ENCODE measurements at regions not wholly inside any gene's neighbourhood (a gene's known extent, or its start where the extent isn't known, plus 50 kb on each side); places are given as distances from the start of the nearest gene placed in this dataset.

DNA sequence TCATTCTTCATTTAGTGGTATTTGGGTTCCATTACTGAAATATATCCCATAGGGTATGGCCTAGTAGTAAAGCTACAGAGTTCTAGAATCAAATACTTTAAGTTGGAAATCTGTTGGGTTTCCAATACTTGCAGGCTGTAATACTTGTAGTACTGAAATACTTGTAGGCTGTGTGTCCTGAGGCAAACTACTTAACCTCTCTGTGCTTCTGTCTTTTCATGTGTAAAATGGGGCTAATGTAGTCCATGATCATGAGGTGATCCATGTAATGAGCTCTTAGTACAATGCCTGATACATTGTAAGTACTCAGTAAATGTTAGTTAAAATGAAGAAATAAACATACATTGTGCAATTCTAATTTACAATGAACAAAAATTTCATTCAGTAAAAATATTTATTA, 368.9 kb downstream of the CSNK1G3 start:
- TF ChIP-seq ZNF274 (IDR thresholded peaks at IDR 0.05; ENCODE audit: low read length) (no peak), ZNF274 (tag by site-specific recombination; IDR thresholded peaks at IDR 0.05; ENCODE audit: borderline replicate concordance) (no peak), ZNF777 (tag by site-specific recombination; IDR thresholded peaks at IDR 0.05; ENCODE audit: borderline replicate concordance) (no peak)
- TF ChIP-seq, protein P1, sequence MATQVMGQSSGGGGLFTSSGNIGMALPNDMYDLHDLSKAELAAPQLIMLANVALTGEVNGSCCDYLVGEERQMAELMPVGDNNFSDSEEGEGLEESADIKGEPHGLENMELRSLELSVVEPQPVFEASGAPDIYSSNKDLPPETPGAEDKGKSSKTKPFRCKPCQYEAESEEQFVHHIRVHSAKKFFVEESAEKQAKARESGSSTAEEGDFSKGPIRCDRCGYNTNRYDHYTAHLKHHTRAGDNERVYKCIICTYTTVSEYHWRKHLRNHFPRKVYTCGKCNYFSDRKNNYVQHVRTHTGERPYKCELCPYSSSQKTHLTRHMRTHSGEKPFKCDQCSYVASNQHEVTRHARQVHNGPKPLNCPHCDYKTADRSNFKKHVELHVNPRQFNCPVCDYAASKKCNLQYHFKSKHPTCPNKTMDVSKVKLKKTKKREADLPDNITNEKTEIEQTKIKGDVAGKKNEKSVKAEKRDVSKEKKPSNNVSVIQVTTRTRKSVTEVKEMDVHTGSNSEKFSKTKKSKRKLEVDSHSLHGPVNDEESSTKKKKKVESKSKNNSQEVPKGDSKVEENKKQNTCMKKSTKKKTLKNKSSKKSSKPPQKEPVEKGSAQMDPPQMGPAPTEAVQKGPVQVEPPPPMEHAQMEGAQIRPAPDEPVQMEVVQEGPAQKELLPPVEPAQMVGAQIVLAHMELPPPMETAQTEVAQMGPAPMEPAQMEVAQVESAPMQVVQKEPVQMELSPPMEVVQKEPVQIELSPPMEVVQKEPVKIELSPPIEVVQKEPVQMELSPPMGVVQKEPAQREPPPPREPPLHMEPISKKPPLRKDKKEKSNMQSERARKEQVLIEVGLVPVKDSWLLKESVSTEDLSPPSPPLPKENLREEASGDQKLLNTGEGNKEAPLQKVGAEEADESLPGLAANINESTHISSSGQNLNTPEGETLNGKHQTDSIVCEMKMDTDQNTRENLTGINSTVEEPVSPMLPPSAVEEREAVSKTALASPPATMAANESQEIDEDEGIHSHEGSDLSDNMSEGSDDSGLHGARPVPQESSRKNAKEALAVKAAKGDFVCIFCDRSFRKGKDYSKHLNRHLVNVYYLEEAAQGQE (tag by site-specific recombination; IDR thresholded peaks at IDR 0.05): no peak

Data from HEK293 (cell line).